HEK293T (cell line): ENCODE measurements at regions not wholly inside any gene's neighbourhood (a gene's known extent, or its start where the extent isn't known, plus 50 kb on each side); places are given as distances from the start of the nearest gene placed in this dataset.

Experiments used
- CTCF ChIA-PET: fragments of 350-600 bp; formaldehyde crosslinking; extraction: SDS; loops from one replicate; lab custom pipeline; 2021; ENCODE audit warnings: antibody characterized with exemption, inconsistent platforms; lab: Yijun Ruan, JAX
- POLR2A ChIA-PET: fragments of 350-600 bp; formaldehyde crosslinking; extraction: SDS; loops from one replicate; lab custom pipeline; 2020; ENCODE audit warnings: antibody characterized with exemption, inconsistent platforms; lab: Yijun Ruan, JAX
- DNase-seq: peaks from one replicate; pipeline ENCODE4 v3.0.0; 2012; ENCODE audit warnings: mixed read lengths; ENCODE audit errors: extremely low spot score
- ARNT ChIP-seq: fragments of 450-650 bp; IDR thresholded peaks from 2 replicates; pipeline ENCODE4 v1.6.1; 2017; ENCODE audit warnings: mild to moderate bottlenecking
- BHLHE40 ChIP-seq: fragments of 450-650 bp; IDR thresholded peaks from 2 replicates; pipeline ENCODE4 v1.6.1; 2016; ENCODE audit warnings: mild to moderate bottlenecking, moderate library complexity, borderline replicate concordance
- CTBP1 ChIP-seq: fragments of 450-650 bp; IDR thresholded peaks from 2 replicates; pipeline ENCODE4 v1.6.1; 2016; ENCODE audit warnings: borderline replicate concordance
- ELF4 ChIP-seq: fragments of 450-650 bp; IDR thresholded peaks from 2 replicates; pipeline ENCODE4 v1.6.1; 2017; ENCODE audit warnings: antibody characterized with exemption
- FOXA1 ChIP-seq: fragments of 450-650 bp; IDR thresholded peaks from 2 replicates; pipeline ENCODE4 v1.6.1; 2016; ENCODE audit warnings: mild to moderate bottlenecking
- FOXK2 ChIP-seq: fragments of 450-650 bp; IDR thresholded peaks from 2 replicates; pipeline ENCODE4 v1.6.1; 2016; ENCODE audit warnings: mild to moderate bottlenecking
- FOXM1 ChIP-seq: fragments of 450-650 bp; IDR thresholded peaks from 2 replicates; pipeline ENCODE4 v1.6.1; 2017; ENCODE audit warnings: mild to moderate bottlenecking, borderline replicate concordance
- HDGF ChIP-seq: fragments of 450-650 bp; IDR thresholded peaks from 2 replicates; pipeline ENCODE4 v1.6.1; 2017; ENCODE audit warnings: antibody characterized with exemption, borderline replicate concordance
- L3MBTL2 ChIP-seq: fragments of 450-650 bp; conservative IDR thresholded peaks from 2 replicates; pipeline ENCODE4 v1.6.1; 2016; ENCODE audit warnings: mild to moderate bottlenecking
- LEF1 ChIP-seq: fragments of 450-650 bp; IDR thresholded peaks from 2 replicates; pipeline ENCODE4 v1.6.1; 2017; ENCODE audit warnings: mild to moderate bottlenecking, borderline replicate concordance
- NFRKB ChIP-seq: fragments of 450-650 bp; IDR thresholded peaks from 2 replicates; pipeline ENCODE4 v1.6.1; 2016; ENCODE audit warnings: mild to moderate bottlenecking, moderate library complexity
- PKNOX1 ChIP-seq: fragments of 450-650 bp; IDR thresholded peaks from 2 replicates; pipeline ENCODE4 v1.6.1; 2016
- SP1 ChIP-seq: fragments of 450-650 bp; IDR thresholded peaks from 2 replicates; pipeline ENCODE4 v1.6.1; 2017
- SUZ12 ChIP-seq: fragments of 450-650 bp; IDR thresholded peaks from 2 replicates; pipeline ENCODE4 v1.6.1; 2016; ENCODE audit warnings: mild to moderate bottlenecking
- TARDBP ChIP-seq: fragments of 450-650 bp; IDR thresholded peaks from 2 replicates; pipeline ENCODE4 v1.6.1; 2016
- ZNF384 ChIP-seq: fragments of 450-650 bp; IDR thresholded peaks from 2 replicates; pipeline ENCODE4 v1.6.1; 2016

GRCh38 chr7:89401099-89401498 lies 605.6 kb upstream of the TEX47 start:
- POLR2A ChIA-PET: no interaction called here
- TF ChIP-seq HDGF (no peak), SUZ12 (no peak), PKNOX1 (no peak), NFRKB (no peak), LEF1 (no peak), ARNT (no peak), FOXA1 (no peak)
- no peak for DNase-seq
- CTCF ChIA-PET: no interaction called here

- POLR2A ChIA-PET: no interaction called here
- TF ChIP-seq ZNF384 (no peak), HDGF (no peak), CTBP1 (no peak), SUZ12 (no peak), ARNT (no peak), NFRKB (no peak), TARDBP (no peak), FOXM1 (no peak), LEF1 (no peak), ELF4 (no peak), FOXK2 (no peak), PKNOX1 (no peak), SP1 (no peak), L3MBTL2 (no peak), BHLHE40 (no peak), FOXA1 (no peak)
- CTCF ChIA-PET: no interaction called here
- DNase-seq: no peak
Measured at GRCh38 chr7:89401690-89402089, 606.2 kb upstream of the TEX47 start.

DNA sequence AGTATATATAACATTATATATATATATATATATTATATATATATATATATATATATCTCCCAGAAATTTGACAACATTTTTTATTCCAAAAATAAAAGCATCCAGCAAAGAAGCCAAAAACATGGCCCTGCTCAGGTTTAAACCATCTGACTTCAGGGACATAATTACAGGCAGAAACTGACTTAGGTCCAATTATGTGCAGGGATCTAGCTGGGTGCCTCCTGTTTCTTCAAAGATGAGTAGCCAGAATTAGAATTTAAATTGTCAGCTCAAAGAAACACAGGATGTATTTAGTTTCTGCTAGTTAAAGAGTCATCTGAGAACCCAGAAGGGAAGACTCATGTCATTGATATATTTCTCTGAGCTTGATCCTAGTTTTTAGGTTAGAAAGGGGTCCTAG lies 656.4 kb upstream of the TEX47 start:
- DNase-seq: no peak
- TF ChIP-seq ZNF384: no peak
- no peak for TF ChIP-seq BHLHE40
- TF ChIP-seq HDGF: no peak
- TF ChIP-seq FOXA1: no peak
- TF ChIP-seq SUZ12: no peak
- no peak for TF ChIP-seq LEF1
- no peak for TF ChIP-seq CTBP1
- no peak for TF ChIP-seq NFRKB
- no peak for TF ChIP-seq TARDBP
- no peak for TF ChIP-seq SP1
- ChIA-PET CTCF (interaction anchor here (0.7 kb wide), 1 partner anchor 282 kb away, joined by 6 read pairs; no protein-coding TSS in a partner anchor), POLR2A (no interaction called here)

- ChIA-PET POLR2A (no interaction called here), CTCF (no interaction called here)
- TF ChIP-seq BHLHE40 (no peak), SP1 (no peak), LEF1 (no peak), ELF4 (no peak)
- DNase-seq: no peak
Measured at GRCh38 chr7:89456556-89456955, 661.0 kb upstream of the TEX47 start.

DNA sequence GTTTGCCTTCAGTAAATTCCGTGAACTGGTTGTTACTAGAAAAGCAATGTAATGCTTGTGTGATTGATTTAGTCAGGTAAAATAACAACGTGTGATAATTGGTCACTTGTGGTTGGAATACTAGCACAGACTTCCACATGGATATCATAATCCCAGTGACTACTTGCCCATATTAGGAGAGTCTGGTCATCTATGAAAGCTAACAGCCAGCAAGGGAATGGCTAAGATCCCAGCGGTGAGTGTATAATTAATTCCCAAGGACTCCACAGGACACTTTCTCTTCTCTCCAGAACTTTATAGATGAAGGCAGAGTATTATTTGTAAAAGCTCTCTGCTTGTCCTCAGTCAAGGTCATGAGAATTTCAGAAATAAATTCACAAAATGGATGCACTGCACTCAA lies 662.6 kb upstream of the TEX47 start:
- DNase-seq: no peak
- ChIA-PET POLR2A (no interaction called here), CTCF (no interaction called here)
- TF ChIP-seq BHLHE40 (no peak), LEF1 (no peak)

DNA sequence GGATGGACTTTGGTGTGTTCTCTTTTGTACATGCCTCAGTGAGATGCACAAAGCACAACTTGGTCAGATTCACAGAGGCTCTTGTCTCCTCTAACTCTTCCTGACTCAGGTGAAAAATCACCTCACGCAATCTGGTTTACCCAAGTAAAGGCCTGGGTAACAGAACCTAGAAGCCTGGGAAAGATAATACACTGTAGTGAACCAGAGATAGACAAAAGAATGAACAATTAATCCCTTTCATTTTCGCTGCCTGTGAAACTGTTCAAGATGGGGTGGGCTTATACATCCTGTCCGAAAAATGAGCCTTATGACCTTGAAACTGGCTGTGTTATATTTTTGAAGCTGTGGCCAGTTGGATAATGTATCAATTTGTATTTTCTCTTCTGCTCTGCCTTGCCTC lies 678.9 kb upstream of the TEX47 start:
- POLR2A ChIA-PET: no interaction called here

More for the DNA sequence above, 678.9 kb upstream of the TEX47 start:
- CTCF ChIA-PET: no interaction called here
- no peak for TF ChIP-seq LEF1
- no peak for TF ChIP-seq CTBP1
- no peak for TF ChIP-seq FOXK2
- no peak for TF ChIP-seq SUZ12
- no peak for TF ChIP-seq PKNOX1
- TF ChIP-seq FOXA1: no peak
- TF ChIP-seq NFRKB: no peak
- TF ChIP-seq ZNF384: no peak
- no peak for TF ChIP-seq TARDBP
- no peak for TF ChIP-seq HDGF
- TF ChIP-seq SP1: no peak
- no peak for TF ChIP-seq BHLHE40
- DNase-seq: no peak
